ENCODE measurements at regions not wholly inside any gene's neighbourhood (a gene's known extent, or its start where the extent isn't known, plus 50 kb on each side); places are given as distances from the start of the nearest gene placed in this dataset.

- DNase-seq: no peak
Observed at GRCh38 chr7:371779-372545, 82.0 kb downstream of the FOXL3 start.

- no peak for DNase-seq
Observed at GRCh38 chr7:372546-372931, 82.6 kb downstream of the FOXL3 start.

GRCh38 chr7:372932-373791 is 83.2 kb downstream of the FOXL3 start:
- no peak for DNase-seq

- no peak for DNase-seq
Observed at GRCh38 chr7:373818-374705, 84.1 kb downstream of the FOXL3 start.

GRCh38 chr7:374706-375311 is 84.8 kb downstream of the FOXL3 start:
- no peak for DNase-seq

- DNase-seq: no peak
Observed at GRCh38 chr7:375321-375831, 85.4 kb downstream of the FOXL3 start.

- no peak for DNase-seq
Observed at GRCh38 chr7:375901-376305, 85.9 kb downstream of the FOXL3 start.

GRCh38 chr7:376306-377079 is 86.5 kb downstream of the FOXL3 start:
- no peak for DNase-seq

GRCh38 chr7:377080-378040 is 87.4 kb downstream of the FOXL3 start:
- no peak for DNase-seq

- no peak for DNase-seq
Observed at GRCh38 chr7:378041-378420, 88.1 kb downstream of the FOXL3 start.

- no peak for DNase-seq
Observed at GRCh38 chr7:378551-379455, 88.8 kb downstream of the FOXL3 start.

- no peak for DNase-seq
Observed at GRCh38 chr7:379456-380138, 89.6 kb downstream of the FOXL3 start.

- no peak for DNase-seq
Observed at GRCh38 chr7:380139-380485, 90.1 kb downstream of the FOXL3 start.

- no peak for DNase-seq
Observed at GRCh38 chr7:380711-381210, 90.8 kb downstream of the FOXL3 start.

- DNase-seq: no peak
Observed at GRCh38 chr7:381211-382042, 91.5 kb downstream of the FOXL3 start.

- no peak for DNase-seq
Observed at GRCh38 chr7:382043-382400, 92.1 kb downstream of the FOXL3 start.

- no peak for DNase-seq
Observed at GRCh38 chr7:386385-386784, 96.4 kb downstream of the FOXL3 start.

Data from AML-193 (cell line).